T-helper 2 cell treated with Interferon-gamma antibody and Interleukin-4, amounts not matched to agents 5 μg/mL and 100 μg/mL, for 36 hours (primary cell): ENCODE measurements at regions not wholly inside any gene's neighbourhood (a gene's known extent, or its start where the extent isn't known, plus 50 kb on each side); places are given as distances from the start of the nearest gene placed in this dataset.

Experiments
- DNase-seq: peaks from one replicate; pipeline ENCODE4 v3.0.0; 2021; ENCODE audit warnings: low spot score
- H3K27ac Mint-ChIP-seq: one replicate; pipeline ENCODE4 v1.8.0; 2021; ENCODE audit warnings: mild to moderate bottlenecking, mixed read lengths
- H3K27me3 Mint-ChIP-seq: one replicate; pipeline ENCODE4 v1.8.0; 2021; ENCODE audit warnings: low read depth, mixed read lengths
- H3K36me3 Mint-ChIP-seq: one replicate; pipeline ENCODE4 v1.8.0; 2021; ENCODE audit warnings: low read depth, mixed read lengths
- H3K4me1 Mint-ChIP-seq: one replicate; pipeline ENCODE4 v1.8.0; 2021; ENCODE audit warnings: low read depth, mixed read lengths
- H3K4me3 Mint-ChIP-seq: one replicate; pipeline ENCODE4 v1.8.0; 2022; ENCODE audit warnings: mild to moderate bottlenecking, moderate library complexity, mixed read lengths
- H3K9me3 Mint-ChIP-seq: one replicate; pipeline ENCODE4 v1.8.0; 2021; ENCODE audit warnings: mixed read lengths

DNA sequence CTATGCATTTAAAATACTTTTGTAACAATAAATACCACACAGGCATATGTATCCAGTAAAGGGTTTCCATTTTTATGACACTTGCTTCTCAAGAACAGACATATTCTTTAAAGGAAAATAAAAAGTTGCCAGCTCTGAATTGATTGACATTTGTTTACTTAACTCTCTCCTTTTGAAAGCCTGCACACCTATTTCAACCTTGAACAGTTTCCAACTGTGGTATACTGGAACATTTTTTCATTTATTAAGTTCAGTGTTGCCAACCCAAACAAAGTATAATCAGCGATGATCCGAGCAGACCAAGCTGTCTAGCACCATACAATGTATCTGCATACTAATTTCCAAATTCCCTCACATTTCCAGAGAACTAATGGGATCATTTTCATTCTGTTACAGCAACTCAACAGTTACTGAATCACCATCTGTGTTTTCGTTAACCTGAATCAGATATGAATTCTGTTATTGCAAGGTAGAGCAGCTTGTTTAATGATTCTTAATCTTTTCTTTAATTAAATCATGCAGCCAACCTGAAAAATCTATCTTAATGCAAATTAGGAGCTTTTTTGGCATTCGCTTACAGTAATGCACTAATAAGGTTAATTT lies 725.5 kb upstream of the ZEB2 start:
- no peak overlapping the region for H3K4me3 Mint-ChIP-seq
- H3K27ac Mint-ChIP-seq, result no peak overlapping the region
- H3K4me1 Mint-ChIP-seq, result no peaks in the 10 kb centered on the region
- no peaks in the 10 kb centered on the region for H3K9me3 Mint-ChIP-seq
- peaks cover 2% of the 10 kb centered on the region for H3K27me3 Mint-ChIP-seq
- no peaks in the 10 kb centered on the region for H3K36me3 Mint-ChIP-seq
- DNase-seq, result no peak

DNA sequence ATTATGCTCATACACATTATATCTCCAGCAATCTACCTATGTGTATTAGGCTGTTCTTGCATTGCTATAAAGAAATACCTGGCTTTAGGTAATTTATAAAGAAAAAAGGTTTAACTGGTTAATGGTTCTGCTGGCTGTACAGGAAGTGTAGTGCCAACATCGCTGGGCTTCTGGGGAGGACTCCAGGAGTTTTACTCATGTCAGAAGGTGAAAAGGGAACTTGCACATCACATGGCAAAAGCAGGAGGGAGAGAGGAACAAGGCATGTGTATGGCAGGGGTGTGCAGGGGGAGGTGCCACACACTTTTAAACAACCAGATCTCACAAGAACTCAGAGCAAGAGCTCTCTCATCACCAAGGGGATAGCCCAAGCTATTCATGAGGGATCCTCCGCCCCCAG lies 715.4 kb upstream of the ZEB2 start:
- H3K27me3 Mint-ChIP-seq, result no peaks in the 10 kb centered on the region
- H3K4me1 Mint-ChIP-seq, result no peaks in the 10 kb centered on the region
- no peak overlapping the region for H3K4me3 Mint-ChIP-seq
- H3K27ac Mint-ChIP-seq, result no peak overlapping the region
- no peaks in the 10 kb centered on the region for H3K36me3 Mint-ChIP-seq
- no peak for DNase-seq
- H3K9me3 Mint-ChIP-seq, result no peaks in the 10 kb centered on the region

DNA sequence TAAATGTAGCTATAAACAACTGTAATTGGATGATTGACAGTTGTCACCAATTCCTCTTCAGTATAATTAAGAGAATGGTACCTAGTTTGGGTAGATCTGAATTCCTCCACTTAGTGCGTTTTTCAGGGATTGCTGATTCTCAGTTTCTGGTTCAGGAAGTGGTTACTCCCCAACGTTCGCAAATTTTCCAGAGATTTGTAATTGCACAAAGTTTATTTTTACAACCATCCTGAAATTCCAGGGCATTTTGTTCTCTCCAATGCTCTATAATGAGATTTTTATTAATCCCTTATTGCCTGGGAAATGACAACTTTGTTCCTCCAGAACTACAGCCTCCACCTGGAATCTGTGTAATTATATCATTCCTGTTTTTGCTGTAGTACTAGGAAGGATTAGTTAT lies 710.6 kb upstream of the ZEB2 start:
- Mint-ChIP-seq H3K4me3 (no peak overlapping the region), H3K36me3 (no peaks in the 10 kb centered on the region), H3K27me3 (no peaks in the 10 kb centered on the region), H3K27ac (no peak overlapping the region), H3K4me1 (no peaks in the 10 kb centered on the region), H3K9me3 (no peaks in the 10 kb centered on the region)
- no peak for DNase-seq

DNA sequence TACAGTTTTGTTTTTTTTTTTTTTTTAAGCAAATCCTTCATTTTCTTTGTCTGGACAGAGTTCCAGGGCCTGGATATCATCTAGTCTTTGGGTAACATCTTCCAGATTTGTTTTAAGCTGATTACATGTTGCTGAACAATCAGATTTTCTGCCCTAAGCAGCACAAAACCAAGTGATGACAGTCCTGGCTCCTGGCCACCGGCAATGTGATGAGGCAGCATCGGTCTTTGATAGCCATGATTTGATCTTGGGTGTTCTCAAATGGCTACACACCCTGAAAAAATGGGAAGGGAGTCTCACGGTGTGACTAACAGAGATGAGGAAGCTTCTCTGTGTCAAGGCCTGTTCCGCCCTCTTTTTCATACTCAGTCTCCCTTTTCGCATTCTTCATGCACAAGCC lies 708.6 kb upstream of the ZEB2 start:
- Mint-ChIP-seq H3K27ac (no peak overlapping the region), H3K9me3 (no peaks in the 10 kb centered on the region), H3K4me1 (no peaks in the 10 kb centered on the region), H3K4me3 (no peak overlapping the region), H3K27me3 (no peaks in the 10 kb centered on the region), H3K36me3 (no peaks in the 10 kb centered on the region)
- DNase-seq, result no peak

DNA sequence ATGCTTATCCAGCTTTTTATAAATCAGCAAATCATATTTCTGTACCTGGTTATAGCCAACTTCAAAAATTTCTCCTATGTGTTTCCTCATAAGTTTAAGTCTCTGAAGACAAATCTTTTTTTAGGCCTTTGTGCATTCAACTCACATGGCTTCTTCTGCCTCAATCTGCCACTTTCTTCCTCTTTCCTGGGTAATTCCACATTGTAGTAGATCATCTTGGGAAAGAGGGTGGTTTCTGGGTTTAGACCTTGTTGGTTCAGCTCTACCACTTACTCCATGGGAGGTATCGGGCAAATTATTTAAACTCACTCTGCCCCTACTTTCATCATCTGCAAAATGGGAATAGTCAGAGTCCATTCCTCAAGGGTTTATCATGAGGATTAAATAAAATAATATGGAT lies 707.0 kb upstream of the ZEB2 start:
- Mint-ChIP-seq H3K27me3 (no peaks in the 10 kb centered on the region), H3K27ac (no peak overlapping the region), H3K4me1 (no peaks in the 10 kb centered on the region), H3K4me3 (no peak overlapping the region), H3K9me3 (no peaks in the 10 kb centered on the region), H3K36me3 (no peaks in the 10 kb centered on the region)
- DNase-seq, result no peak

DNA sequence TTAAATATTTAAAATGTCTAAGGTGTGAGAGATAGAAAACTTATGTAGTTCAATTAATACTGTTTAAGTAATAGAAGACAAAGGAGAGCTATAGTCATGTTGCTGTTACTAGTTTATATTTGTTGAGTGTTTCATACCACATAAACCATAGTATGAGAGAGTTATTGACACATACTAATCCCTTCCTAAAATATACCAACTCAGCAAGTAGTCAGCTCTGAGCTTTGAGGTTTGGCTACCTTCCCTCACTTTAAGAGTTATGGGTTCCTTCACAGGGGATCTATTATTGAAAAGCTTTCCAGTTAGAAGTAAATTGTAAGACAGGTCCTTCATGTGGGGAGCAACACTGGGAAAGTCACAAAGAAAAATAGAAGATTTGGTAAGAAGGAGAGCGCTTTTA lies 701.6 kb upstream of the ZEB2 start:
- DNase-seq, result no peak
- no peak overlapping the region for H3K27ac Mint-ChIP-seq
- no peaks in the 10 kb centered on the region for H3K27me3 Mint-ChIP-seq
- H3K36me3 Mint-ChIP-seq, result no peaks in the 10 kb centered on the region
- no peak overlapping the region for H3K4me3 Mint-ChIP-seq
- H3K4me1 Mint-ChIP-seq, result no peaks in the 10 kb centered on the region
- H3K9me3 Mint-ChIP-seq, result no peaks in the 10 kb centered on the region

DNA sequence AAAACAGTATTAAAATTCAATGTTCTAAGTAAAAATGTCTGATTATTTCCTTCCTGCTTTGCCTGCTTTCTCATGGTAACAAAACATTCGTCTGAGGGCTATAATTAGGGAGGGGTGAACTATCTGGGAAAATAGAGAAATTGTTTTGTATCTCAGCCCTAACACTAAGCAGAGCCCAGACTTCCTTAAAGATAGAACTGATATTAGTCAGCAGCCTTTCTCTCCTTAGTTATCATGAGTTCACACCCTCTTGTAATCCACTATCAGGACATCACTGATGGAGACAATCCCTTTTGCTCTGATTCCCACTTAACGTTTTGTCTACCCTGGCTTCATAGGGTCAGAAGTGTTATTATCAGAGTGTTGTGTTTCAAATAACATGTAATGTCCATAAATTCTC lies 701.1 kb upstream of the ZEB2 start:
- no peaks in the 10 kb centered on the region for H3K36me3 Mint-ChIP-seq
- no peaks in the 10 kb centered on the region for H3K4me1 Mint-ChIP-seq
- DNase-seq, result no peak
- H3K4me3 Mint-ChIP-seq, result no peak overlapping the region
- H3K27ac Mint-ChIP-seq, result no peak overlapping the region
- no peaks in the 10 kb centered on the region for H3K27me3 Mint-ChIP-seq
- no peaks in the 10 kb centered on the region for H3K9me3 Mint-ChIP-seq

DNA sequence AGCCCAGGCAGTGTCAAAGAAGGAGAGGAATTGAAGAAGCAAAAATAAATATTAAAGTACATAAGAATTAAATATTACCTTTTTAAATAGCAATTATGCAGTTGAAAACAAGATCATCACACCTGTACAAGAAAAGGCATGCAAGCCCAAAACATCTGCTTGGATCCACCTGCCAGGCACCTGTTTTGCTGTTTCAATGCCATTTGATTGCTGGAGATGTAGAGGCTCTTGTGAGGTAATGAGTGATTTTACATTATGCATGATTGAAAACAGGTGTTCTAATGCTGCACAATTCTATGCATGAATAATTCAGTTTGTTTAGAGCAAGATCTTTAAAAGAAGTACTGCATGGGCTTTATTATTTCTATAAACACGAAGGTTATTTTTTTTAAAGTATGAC lies 700.6 kb upstream of the ZEB2 start:
- no peak for DNase-seq
- Mint-ChIP-seq H3K4me1 (no peaks in the 10 kb centered on the region), H3K27ac (no peak overlapping the region), H3K27me3 (no peaks in the 10 kb centered on the region), H3K9me3 (no peaks in the 10 kb centered on the region), H3K36me3 (no peaks in the 10 kb centered on the region), H3K4me3 (no peak overlapping the region)

DNA sequence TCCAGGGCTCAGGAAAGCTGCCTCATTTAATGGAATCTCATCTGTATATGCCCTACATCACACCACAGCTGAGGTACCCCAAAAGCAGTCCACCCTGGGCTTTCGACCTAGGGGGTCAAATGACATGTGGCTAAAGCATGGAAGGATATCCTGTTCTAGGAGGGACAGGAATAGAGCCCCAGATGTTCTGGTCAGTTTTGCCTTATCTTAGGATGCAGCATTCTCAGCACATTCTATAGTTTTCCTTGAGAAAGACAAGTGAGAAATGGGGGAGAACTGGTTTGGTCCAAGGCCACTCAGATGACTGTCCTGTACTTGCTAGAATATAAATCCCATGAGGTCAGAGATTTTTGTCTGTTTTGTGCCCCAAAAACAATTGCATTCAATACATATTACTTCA lies 688.0 kb upstream of the ZEB2 start:
- H3K27me3 Mint-ChIP-seq, result no peaks in the 10 kb centered on the region
- H3K4me3 Mint-ChIP-seq, result no peak overlapping the region
- no peaks in the 10 kb centered on the region for H3K4me1 Mint-ChIP-seq
- no peak overlapping the region for H3K27ac Mint-ChIP-seq
- no peak for DNase-seq
- H3K36me3 Mint-ChIP-seq, result no peaks in the 10 kb centered on the region
- no peaks in the 10 kb centered on the region for H3K9me3 Mint-ChIP-seq

DNA sequence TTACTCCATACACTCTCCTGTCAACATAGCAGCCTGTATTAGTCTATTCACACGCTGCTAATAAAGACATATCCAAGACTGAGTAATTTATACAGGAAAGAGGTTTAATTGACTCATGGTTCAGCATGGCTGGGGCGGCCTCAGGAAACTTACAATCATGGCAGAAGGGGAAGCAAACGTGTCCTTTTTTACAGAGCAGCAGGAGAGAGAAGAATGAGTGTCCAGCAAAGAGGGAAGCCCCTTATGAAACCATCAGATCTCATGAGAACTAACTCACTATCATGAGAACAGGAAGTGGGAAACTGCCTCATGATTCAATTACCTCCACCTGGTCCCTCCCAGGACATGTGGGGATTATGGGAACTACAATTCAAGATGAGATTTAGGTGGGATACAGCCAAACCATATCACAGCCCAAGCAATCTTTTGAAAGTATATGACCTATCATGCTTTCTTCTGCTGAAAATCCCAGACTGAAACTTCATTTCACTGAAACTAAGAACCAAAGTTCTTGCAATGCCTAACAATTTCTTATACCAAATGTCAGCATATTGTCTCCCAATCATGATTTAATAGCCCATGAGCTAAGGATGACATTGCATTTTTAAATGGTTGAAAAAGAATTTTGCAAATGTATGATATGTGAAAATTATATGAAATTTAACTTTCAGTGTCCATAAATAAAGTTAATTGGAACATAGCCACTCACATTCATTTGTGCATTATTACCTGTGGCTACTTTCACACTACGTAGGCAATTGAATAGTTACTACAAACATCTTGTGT lies 686.8 kb upstream of the ZEB2 start:
- H3K4me1 Mint-ChIP-seq, result no peaks in the 10 kb centered on the region
- no peaks in the 10 kb centered on the region for H3K9me3 Mint-ChIP-seq
- no peak overlapping the region for H3K27ac Mint-ChIP-seq
- no peaks in the 10 kb centered on the region for H3K36me3 Mint-ChIP-seq
- H3K4me3 Mint-ChIP-seq, result no peak overlapping the region
- no peaks in the 10 kb centered on the region for H3K27me3 Mint-ChIP-seq
- DNase-seq, result no peak

DNA sequence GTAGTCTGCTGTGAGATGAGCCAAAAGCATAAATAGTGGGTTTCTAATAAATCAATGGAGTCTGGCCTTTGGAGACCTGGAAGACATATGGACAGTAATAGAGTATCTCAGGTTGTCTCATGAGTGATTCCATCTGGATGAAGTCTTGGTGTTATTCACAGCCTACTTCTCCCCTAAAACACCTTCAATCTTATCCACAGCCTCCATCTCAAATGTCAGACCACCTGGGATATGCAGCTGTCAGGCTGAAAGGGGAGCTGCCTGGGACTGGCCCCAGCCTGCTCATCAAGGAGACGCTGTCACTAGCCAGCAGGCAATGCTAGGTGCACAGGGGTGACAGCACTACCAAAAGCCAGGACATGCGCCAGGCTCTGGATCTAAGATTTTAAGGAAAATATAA lies 684.0 kb upstream of the ZEB2 start:
- H3K9me3 Mint-ChIP-seq, result no peaks in the 10 kb centered on the region
- H3K4me1 Mint-ChIP-seq, result no peaks in the 10 kb centered on the region
- no peak for DNase-seq
- no peaks in the 10 kb centered on the region for H3K36me3 Mint-ChIP-seq
- no peaks in the 10 kb centered on the region for H3K27me3 Mint-ChIP-seq
- H3K4me3 Mint-ChIP-seq, result no peak overlapping the region
- H3K27ac Mint-ChIP-seq, result no peak overlapping the region

DNA sequence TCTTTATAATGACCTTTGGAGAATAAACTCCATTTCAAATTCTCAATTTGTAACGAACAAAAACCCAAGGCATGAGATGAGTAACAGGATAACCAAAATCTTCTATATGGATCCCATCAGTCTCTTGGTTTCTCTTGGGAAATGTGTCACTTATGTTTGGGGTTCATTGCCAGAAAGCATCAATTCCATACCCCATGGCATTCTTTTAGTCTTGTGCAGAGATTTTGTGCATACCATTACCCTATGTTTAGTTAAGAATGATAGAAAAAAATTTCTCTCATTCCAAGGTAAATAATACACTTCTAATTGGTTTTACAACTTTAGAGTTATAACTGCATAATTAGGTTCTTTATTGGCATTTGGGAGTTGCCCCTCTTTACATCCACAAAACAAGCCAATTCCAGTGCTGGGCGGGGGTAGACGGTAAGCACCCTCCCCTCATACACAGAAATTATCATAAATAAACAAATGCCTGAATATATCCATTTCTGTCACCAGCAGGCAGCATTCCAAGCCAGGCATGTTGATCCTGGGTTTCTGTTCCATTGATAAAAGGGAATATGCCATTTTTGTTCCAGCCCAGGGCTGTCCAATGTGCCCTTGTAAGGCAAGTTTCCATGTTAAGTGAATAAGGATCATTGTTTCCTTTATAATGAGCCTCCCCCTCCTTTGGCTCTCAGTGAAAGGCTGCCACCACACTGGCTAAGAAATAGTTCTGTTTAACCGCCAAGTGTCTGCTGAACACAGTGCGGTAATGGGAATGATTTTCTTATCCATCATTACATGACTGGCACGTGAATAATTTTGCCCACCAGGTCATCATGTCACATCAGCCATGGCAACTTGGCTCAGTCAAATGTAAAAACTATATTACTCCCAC lies 680.1 kb upstream of the ZEB2 start:
- Mint-ChIP-seq H3K9me3 (no peaks in the 10 kb centered on the region), H3K27ac (no peak overlapping the region), H3K27me3 (no peaks in the 10 kb centered on the region), H3K4me3 (no peak overlapping the region), H3K36me3 (no peaks in the 10 kb centered on the region), H3K4me1 (no peaks in the 10 kb centered on the region)
- no peak for DNase-seq

DNA sequence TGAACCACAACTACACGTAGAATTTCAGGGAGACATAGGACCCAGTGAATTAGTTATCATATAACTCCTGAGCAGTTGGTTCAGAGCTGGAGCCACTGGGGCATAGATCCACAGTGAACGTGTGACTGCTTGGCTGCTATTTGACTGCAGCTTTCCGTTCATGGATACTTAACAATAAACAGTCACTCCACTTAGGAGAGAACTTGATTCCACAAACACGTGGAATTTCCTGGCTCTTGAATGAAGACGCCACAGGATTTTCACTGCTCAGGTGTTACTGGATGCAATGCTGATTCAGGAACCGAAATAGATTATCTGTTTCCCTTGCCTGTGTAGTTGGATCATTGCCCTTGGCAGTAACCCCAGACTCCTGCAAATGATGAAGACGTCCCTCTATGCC lies 679.1 kb upstream of the ZEB2 start:
- Mint-ChIP-seq H3K27ac (no peak overlapping the region), H3K36me3 (no peaks in the 10 kb centered on the region), H3K4me3 (no peak overlapping the region), H3K9me3 (no peaks in the 10 kb centered on the region), H3K27me3 (no peaks in the 10 kb centered on the region), H3K4me1 (no peaks in the 10 kb centered on the region)
- DNase-seq, result no peak

DNA sequence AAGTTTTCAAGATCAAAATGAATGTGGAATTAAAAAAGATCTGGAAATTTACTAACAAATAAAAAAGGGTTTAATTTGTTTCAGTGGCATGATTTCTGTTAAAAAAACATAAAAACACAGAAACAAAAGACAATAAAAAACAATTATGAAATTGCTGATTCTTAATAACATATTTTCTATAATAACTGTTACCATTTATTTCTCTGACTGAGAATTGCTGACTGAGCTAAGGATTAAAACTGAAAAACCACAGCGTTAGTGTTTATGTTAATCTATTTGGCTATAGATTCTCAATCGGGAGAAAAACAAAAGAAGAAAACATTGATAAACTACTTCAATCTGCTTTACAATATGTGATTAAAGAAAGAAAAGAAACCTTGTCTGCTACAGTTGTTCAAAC lies 678.6 kb upstream of the ZEB2 start:
- no peaks in the 10 kb centered on the region for H3K27me3 Mint-ChIP-seq
- H3K4me3 Mint-ChIP-seq, result no peak overlapping the region
- H3K4me1 Mint-ChIP-seq, result no peaks in the 10 kb centered on the region
- H3K9me3 Mint-ChIP-seq, result no peaks in the 10 kb centered on the region
- DNase-seq, result no peak
- H3K36me3 Mint-ChIP-seq, result no peaks in the 10 kb centered on the region
- no peak overlapping the region for H3K27ac Mint-ChIP-seq
